IMR-90 (cell line): ENCODE measurements at regions not wholly inside any gene's neighbourhood (a gene's known extent, or its start where the extent isn't known, plus 50 kb on each side); places are given as distances from the start of the nearest gene placed in this dataset.

Source experiments
- ATAC-seq: fragments of 200-7000 bp; cut with Tn5 transposase; 2 replicates; pipeline ENCODE4 v1.9.1; 2020; ENCODE audit warnings: low read depth, mild to moderate bottlenecking, moderate library complexity
- BruUV-seq: library from RNA; stranded (reverse); fragments of 400-500 nt; replicated peaks from 2 replicates; lab custom pipeline; 2021; lab: Mats Ljungman, UMichigan
- CTCF ChIA-PET: fragments of 300-600 bp; formaldehyde crosslinking; extraction: SDS; loops from one replicate; lab custom pipeline; 2021; ENCODE audit warnings: antibody characterized with exemption; lab: Yijun Ruan, JAX
- POLR2A ChIA-PET: fragments of 300-600 bp; sonication (Branson Sonifier 250); formaldehyde crosslinking; loops from one replicate; lab custom pipeline; 2022; ENCODE audit warnings: antibody characterized with exemption; ENCODE audit not compliant: unreplicated experiment; lab: Charles Lee
- DNase-seq: peaks from one replicate; pipeline ENCODE4 v3.0.0; 2013
- H2AFZ ChIP-seq: replicated peaks from 2 replicates; pipeline ENCODE3; 2013; ENCODE audit warnings: low read length, mild to moderate bottlenecking; ENCODE audit not compliant: poor library complexity
- H2AK5ac ChIP-seq: 2 replicates; pipeline ENCODE4 v1.6.1; 2013; ENCODE audit warnings: low read depth, low read length, inconsistent platforms
- H2AK9ac ChIP-seq: replicated peaks from 2 replicates; pipeline ENCODE3; 2013; ENCODE audit warnings: mild to moderate bottlenecking, low read depth, low read length, moderate library complexity; ENCODE audit not compliant: poor library complexity
- H2BK120ac ChIP-seq: 2 replicates; pipeline ENCODE4 v1.6.1; 2013; ENCODE audit warnings: low read depth, low read length, inconsistent platforms
- H2BK15ac ChIP-seq: 3 replicates; pipeline ENCODE4 v1.6.1; 2013; ENCODE audit warnings: low read depth, low read length, inconsistent platforms
- H2BK20ac ChIP-seq: 2 replicates; pipeline ENCODE4 v1.6.1; 2013; ENCODE audit warnings: low read depth, mild to moderate bottlenecking, inconsistent platforms, low read length, moderate library complexity
- H2BK5ac ChIP-seq: 2 replicates; pipeline ENCODE4 v1.6.1; 2013; ENCODE audit warnings: mild to moderate bottlenecking, low read depth, low read length, inconsistent platforms; ENCODE audit not compliant: poor library complexity, severe bottlenecking
- H3K14ac ChIP-seq: replicated peaks from 2 replicates; pipeline ENCODE4 v1.6.1; 2013; ENCODE audit warnings: low read depth, low read length, inconsistent platforms
- H3K18ac ChIP-seq: 2 replicates; pipeline ENCODE4 v1.6.1; 2013; ENCODE audit warnings: low read depth, low read length, control low read depth
- H3K23ac ChIP-seq: 2 replicates; pipeline ENCODE4 v1.6.1; 2013; ENCODE audit warnings: low read depth, low read length, inconsistent platforms
- H3K27ac ChIP-seq: 2 replicates; pipeline ENCODE4 v1.5.1; 2013; ENCODE audit warnings: mild to moderate bottlenecking, control low read depth, low read length; ENCODE audit not compliant: insufficient read depth
- H3K27me3 ChIP-seq: 2 replicates; pipeline ENCODE4 v1.6.1; 2013; ENCODE audit warnings: low read length; ENCODE audit not compliant: control insufficient read depth, insufficient read depth
- H3K36me3 ChIP-seq: 2 replicates; pipeline ENCODE4 v1.6.1; 2013; ENCODE audit warnings: low read length, mixed read lengths; ENCODE audit not compliant: control insufficient read depth, insufficient read depth
- H3K4ac ChIP-seq: 2 replicates; pipeline ENCODE4 v1.6.1; 2013; ENCODE audit warnings: low read depth, low read length, inconsistent platforms
- H3K4me1 ChIP-seq: 2 replicates; pipeline ENCODE4 v1.6.1; 2013; ENCODE audit warnings: low read length, mixed read lengths; ENCODE audit not compliant: control insufficient read depth, insufficient read depth
- H3K4me2 ChIP-seq: 2 replicates; pipeline ENCODE4 v1.6.1; 2013; ENCODE audit warnings: low read depth, mild to moderate bottlenecking, control low read depth, low read length, moderate library complexity
- H3K4me3 ChIP-seq: 2 replicates; pipeline ENCODE4 v1.5.1; 2013; ENCODE audit warnings: low read depth, mild to moderate bottlenecking, control low read depth, low read length, moderate library complexity; ENCODE audit not compliant: insufficient read depth
- H3K56ac ChIP-seq: 2 replicates; pipeline ENCODE4 v1.6.1; 2013; ENCODE audit warnings: low read length, inconsistent platforms; ENCODE audit not compliant: insufficient read depth; ENCODE audit errors: extremely low read depth
- H3K79me1 ChIP-seq, 2 experiments: 2 replicates each; pipeline ENCODE4 v1.6.1; 2013; ENCODE audit warnings: low read length in 2 of 2, inconsistent platforms in 1 of 2, low read depth in 1 of 2
- H3K9ac ChIP-seq: 2 replicates; pipeline ENCODE4 v1.6.1; 2013; ENCODE audit warnings: low read depth, low read length, control low read depth
- H3K9me1 ChIP-seq: 2 replicates; pipeline ENCODE4 v1.6.1; 2013; ENCODE audit warnings: low read length, inconsistent platforms; ENCODE audit not compliant: insufficient read depth
- H3K9me3 ChIP-seq: 2 replicates; pipeline ENCODE4 v1.6.1; 2013; ENCODE audit warnings: low read length; ENCODE audit not compliant: control insufficient read depth, insufficient read depth
- H4K20me1 ChIP-seq: 2 replicates; pipeline ENCODE4 v1.6.1; 2013; ENCODE audit warnings: low read length, inconsistent platforms; ENCODE audit not compliant: insufficient read depth
- H4K5ac ChIP-seq: 2 replicates; pipeline ENCODE4 v1.6.1; 2013; ENCODE audit warnings: mild to moderate bottlenecking, low read depth, low read length, control low read depth
- H4K8ac ChIP-seq, 2 experiments: 2 replicates each; pipeline ENCODE4 v1.6.1; 2013; ENCODE audit warnings: low read depth in 2 of 2, low read length in 2 of 2, control low read depth in 1 of 2, inconsistent platforms in 1 of 2
- H4K91ac ChIP-seq: 2 replicates; pipeline ENCODE4 v1.6.1; 2013; ENCODE audit warnings: low read depth, low read length, inconsistent platforms; ENCODE audit not compliant: insufficient read depth
- BHLHE40 ChIP-seq: fragments of 150-350 bp; IDR thresholded peaks from 2 replicates; pipeline ENCODE4 v1.6.1; 2016; ENCODE audit warnings: mild to moderate bottlenecking, low read depth, low read length
- CEBPB ChIP-seq: IDR thresholded peaks from 2 replicates; pipeline ENCODE4 v1.6.1; 2012; ENCODE audit warnings: low read depth, low read length, improper control_type of control experiment
- CHD1 ChIP-seq: IDR thresholded peaks from 2 replicates; pipeline ENCODE4 v1.6.1; 2012; ENCODE audit warnings: low read depth, low read length, improper control_type of control experiment
- MAZ ChIP-seq: IDR thresholded peaks from 2 replicates; pipeline ENCODE4 v1.6.1; 2012; ENCODE audit warnings: low read depth, mild to moderate bottlenecking, low read length, improper control_type of control experiment, moderate library complexity, borderline replicate concordance
- MXI1 ChIP-seq: IDR thresholded peaks from 2 replicates; pipeline ENCODE4 v1.6.1; 2012; ENCODE audit warnings: low read depth, mild to moderate bottlenecking, low read length, moderate library complexity, borderline replicate concordance
- NFE2L2 ChIP-seq: fragments of 150-350 bp; IDR thresholded peaks from 2 replicates; pipeline ENCODE4 v1.6.1; 2016; ENCODE audit warnings: low read depth, mild to moderate bottlenecking, low read length
- POLR2A ChIP-seq: IDR thresholded peaks from 2 replicates; pipeline ENCODE4 v1.6.1; 2012; ENCODE audit warnings: mild to moderate bottlenecking, low read depth, low read length
- RAD21 ChIP-seq: IDR thresholded peaks from 2 replicates; pipeline ENCODE4 v1.6.1; 2012; ENCODE audit warnings: low read length, improper control_type of control experiment
- RCOR1 ChIP-seq: IDR thresholded peaks from 2 replicates; pipeline ENCODE4 v1.6.1; 2012; ENCODE audit warnings: mild to moderate bottlenecking, low read length, improper control_type of control experiment; ENCODE audit not compliant: insufficient replicate concordance
- RFX5 ChIP-seq: IDR thresholded peaks from 2 replicates; pipeline ENCODE4 v1.8.0; 2012; ENCODE audit warnings: low read depth, mild to moderate bottlenecking, low read length, moderate library complexity
- SMC3 ChIP-seq: fragments of 150-350 bp; IDR thresholded peaks from 2 replicates; pipeline ENCODE4 v1.6.1; 2016; ENCODE audit warnings: low read depth, mild to moderate bottlenecking, antibody characterized with exemption, low read length, moderate library complexity
- WGBS, 2 experiments: methylation state at CpG; one replicate each; pipeline versions ENCODE4 v1.1.5 to v1.1.7; 2013; ENCODE audit warnings: missing lambda C conversion rate in 2 of 2; ENCODE audit not compliant: insufficient read length in 1 of 2; ENCODE audit errors: extremely low coverage in 2 of 2; 5-methylcytosine and 5-hydroxymethylcytosine counted together
- dilution Hi-C: fragments of 300-500 bp; cut with HindIII; formaldehyde crosslinking; loops from one replicate; pipeline ENCODE4 v1.14.3; 2018; ENCODE audit warnings: low sequenced_read_pairs; ENCODE audit not compliant: unreplicated experiment
- in situ Hi-C: fragments of 300-500 bp; cut with MboI; formaldehyde crosslinking; loops from 3 replicates; pipeline ENCODE4 v1.14.3; 2019; ENCODE audit warnings: low sequenced_read_pairs, inconsistent platforms, mixed read lengths
- intact Hi-C: fragments of 100-400 bp; cut with micrococcal nuclease; formaldehyde crosslinking; loops from 2 replicates; pipeline ENCODE4 v1.10.0; 2022
- TF ChIP-seq, protein P1 (sequence below): fragments of 150-350 bp; IDR thresholded peaks from 2 replicates; pipeline ENCODE4 v1.6.1; 2016; ENCODE audit warnings: low read depth, mild to moderate bottlenecking, low read length, moderate library complexity, borderline replicate concordance
- TF ChIP-seq, protein P2 (sequence below): conservative IDR thresholded peaks from 2 replicates; pipeline ENCODE4 v1.5.1; 2012; ENCODE audit warnings: mild to moderate bottlenecking, low read depth, low read length, improper control_type of control experiment
- TF ChIP-seq, protein P3 (sequence below): fragments of 150-350 bp; IDR thresholded peaks from 2 replicates; pipeline ENCODE4 v1.6.1; 2017; ENCODE audit warnings: mild to moderate bottlenecking, antibody characterized with exemption, low read length, low read depth

DNA sequence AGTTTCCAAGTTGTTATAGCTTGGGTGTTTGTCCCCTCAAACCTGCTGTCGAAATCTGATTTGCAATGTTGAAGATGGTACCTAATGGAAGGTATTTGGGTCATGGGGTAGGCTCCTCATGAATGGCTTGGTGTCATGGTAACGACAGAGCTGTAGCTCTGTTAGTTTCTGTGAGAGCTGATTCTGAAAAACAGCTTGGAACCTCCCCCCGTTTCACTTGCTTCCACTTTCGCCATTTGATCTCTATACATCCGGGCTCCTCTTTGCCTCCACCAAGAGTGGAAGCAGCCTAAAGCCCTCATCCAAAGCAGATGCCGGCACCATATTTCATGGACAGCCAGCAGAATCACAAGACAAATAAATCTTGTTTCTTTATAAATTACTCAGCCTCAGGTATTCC lies 1035.1 kb upstream of the SLC39A10 start:
- H3K4me1 ChIP-seq = no peaks in the 10 kb centered on the region
- intact Hi-C loops = no loop called here
- H3K4me2 ChIP-seq = no peak overlapping the region
- no CpG with 5 or more reads among the region's 6 CpGs for WGBS, 2 experiments
- H2BK5ac ChIP-seq = no peak overlapping the region
- no peaks in the 10 kb centered on the region for H3K79me1 ChIP-seq
- H2AFZ ChIP-seq = no peak overlapping the region
- no peak overlapping the region for H3K56ac ChIP-seq
- no peaks in the 10 kb centered on the region for H3K9me1 ChIP-seq
- H3K27me3 ChIP-seq = no peaks in the 10 kb centered on the region
- dilution Hi-C loops = no loop called here
- BruUV-seq = no TSS peak
- H3K18ac ChIP-seq = no peak overlapping the region
- DNase-seq (no peak), ATAC-seq (no peak)
- H4K91ac ChIP-seq = no peak overlapping the region
- ChIA-PET CTCF (no interaction called here), POLR2A (no interaction called here)
- no peak overlapping the region for H3K9ac ChIP-seq
- no peak overlapping the region for H3K4me3 ChIP-seq
- H3K14ac ChIP-seq = no peak overlapping the region
- no peaks in the 10 kb centered on the region for H3K36me3 ChIP-seq
- no peaks in the 10 kb centered on the region; the same call in none of the 2 replicates for H3K9me3 ChIP-seq
- no peak overlapping the region for H2BK120ac ChIP-seq
- H2BK15ac ChIP-seq = no peak overlapping the region
- no peak overlapping the region for H3K27ac ChIP-seq
- H2AK9ac ChIP-seq = no peak overlapping the region
- no peak overlapping the region for H3K23ac ChIP-seq
- no peak overlapping the region for H4K5ac ChIP-seq
- H3K4ac ChIP-seq = no peak overlapping the region
- TF ChIP-seq MXI1 (no peak), POLR2A (no peak), CEBPB (no peak), RAD21 (no peak), RFX5 (no peak), RCOR1 (no peak), BHLHE40 (no peak), SMC3 (no peak), MAZ (no peak), NFE2L2 (no peak), CHD1 (no peak)
- TF ChIP-seq, protein P1, sequence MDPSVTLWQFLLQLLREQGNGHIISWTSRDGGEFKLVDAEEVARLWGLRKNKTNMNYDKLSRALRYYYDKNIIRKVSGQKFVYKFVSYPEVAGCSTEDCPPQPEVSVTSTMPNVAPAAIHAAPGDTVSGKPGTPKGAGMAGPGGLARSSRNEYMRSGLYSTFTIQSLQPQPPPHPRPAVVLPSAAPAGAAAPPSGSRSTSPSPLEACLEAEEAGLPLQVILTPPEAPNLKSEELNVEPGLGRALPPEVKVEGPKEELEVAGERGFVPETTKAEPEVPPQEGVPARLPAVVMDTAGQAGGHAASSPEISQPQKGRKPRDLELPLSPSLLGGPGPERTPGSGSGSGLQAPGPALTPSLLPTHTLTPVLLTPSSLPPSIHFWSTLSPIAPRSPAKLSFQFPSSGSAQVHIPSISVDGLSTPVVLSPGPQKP = no peak
- TF ChIP-seq, protein P2, sequence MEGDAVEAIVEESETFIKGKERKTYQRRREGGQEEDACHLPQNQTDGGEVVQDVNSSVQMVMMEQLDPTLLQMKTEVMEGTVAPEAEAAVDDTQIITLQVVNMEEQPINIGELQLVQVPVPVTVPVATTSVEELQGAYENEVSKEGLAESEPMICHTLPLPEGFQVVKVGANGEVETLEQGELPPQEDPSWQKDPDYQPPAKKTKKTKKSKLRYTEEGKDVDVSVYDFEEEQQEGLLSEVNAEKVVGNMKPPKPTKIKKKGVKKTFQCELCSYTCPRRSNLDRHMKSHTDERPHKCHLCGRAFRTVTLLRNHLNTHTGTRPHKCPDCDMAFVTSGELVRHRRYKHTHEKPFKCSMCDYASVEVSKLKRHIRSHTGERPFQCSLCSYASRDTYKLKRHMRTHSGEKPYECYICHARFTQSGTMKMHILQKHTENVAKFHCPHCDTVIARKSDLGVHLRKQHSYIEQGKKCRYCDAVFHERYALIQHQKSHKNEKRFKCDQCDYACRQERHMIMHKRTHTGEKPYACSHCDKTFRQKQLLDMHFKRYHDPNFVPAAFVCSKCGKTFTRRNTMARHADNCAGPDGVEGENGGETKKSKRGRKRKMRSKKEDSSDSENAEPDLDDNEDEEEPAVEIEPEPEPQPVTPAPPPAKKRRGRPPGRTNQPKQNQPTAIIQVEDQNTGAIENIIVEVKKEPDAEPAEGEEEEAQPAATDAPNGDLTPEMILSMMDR = no peak
- TF ChIP-seq, protein P3, sequence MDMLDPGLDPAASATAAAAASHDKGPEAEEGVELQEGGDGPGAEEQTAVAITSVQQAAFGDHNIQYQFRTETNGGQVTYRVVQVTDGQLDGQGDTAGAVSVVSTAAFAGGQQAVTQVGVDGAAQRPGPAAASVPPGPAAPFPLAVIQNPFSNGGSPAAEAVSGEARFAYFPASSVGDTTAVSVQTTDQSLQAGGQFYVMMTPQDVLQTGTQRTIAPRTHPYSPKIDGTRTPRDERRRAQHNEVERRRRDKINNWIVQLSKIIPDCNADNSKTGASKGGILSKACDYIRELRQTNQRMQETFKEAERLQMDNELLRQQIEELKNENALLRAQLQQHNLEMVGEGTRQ = no peak
- no peak overlapping the region for H2AK5ac ChIP-seq
- in situ Hi-C loops = no loop called here
- H4K20me1 ChIP-seq = no peaks in the 10 kb centered on the region
- H2BK20ac ChIP-seq = no peak overlapping the region
- no peak overlapping the region for H4K8ac ChIP-seq
